ENCODE measurements at regions not wholly inside any gene's neighbourhood (a gene's known extent, or its start where the extent isn't known, plus 50 kb on each side); places are given as distances from the start of the nearest gene placed in this dataset.

GRCh38 chr9:90948156-90948555 is 146.5 kb downstream of the SYK start:
- no peak overlapping the region for H3K4me3 ChIP-seq
- WGBS, 2 donors (ENCODE audit: low coverage in 1 of 2), result 75 to 82% methylated on average over 6 of the region's 6 CpGs
- TF ChIP-seq POLR2AphosphoS5 (IDR thresholded peaks at IDR 0.05) (no peak), EP300 (IDR thresholded peaks at IDR 0.05) (no peak), CTCF (IDR thresholded peaks at IDR 0.05) (no peak), POLR2A (IDR thresholded peaks at IDR 0.05) (no peak)
- no peaks in the 10 kb centered on the region for H3K4me1 ChIP-seq
- no peaks in the 10 kb centered on the region for H3K27me3 ChIP-seq
- no peak overlapping the region for H3K27ac ChIP-seq
- ATAC-seq, result no peak
- no peaks in the 10 kb centered on the region for H3K9me3 ChIP-seq
- no peaks in the 10 kb centered on the region for H3K36me3 ChIP-seq

GRCh38 chr9:90950600-90950999 is 149.0 kb downstream of the SYK start:
- TF ChIP-seq POLR2AphosphoS5 (IDR thresholded peaks at IDR 0.05), result no peak
- no peak for TF ChIP-seq EP300 (IDR thresholded peaks at IDR 0.05)
- no peak for TF ChIP-seq CTCF (IDR thresholded peaks at IDR 0.05)
- no peak for TF ChIP-seq POLR2A (IDR thresholded peaks at IDR 0.05)
- ATAC-seq, result no peak
- no peak overlapping the region for H3K4me3 ChIP-seq
- H3K27me3 ChIP-seq, result no peaks in the 10 kb centered on the region
- H3K9me3 ChIP-seq, result no peaks in the 10 kb centered on the region
- H3K36me3 ChIP-seq, result no peaks in the 10 kb centered on the region
- no peaks in the 10 kb centered on the region for H3K4me1 ChIP-seq
- 32 to 37% methylated on average over 3 of the region's 3 CpGs for WGBS, 2 donors (ENCODE audit: low coverage in 1 of 2)
- H3K27ac ChIP-seq, result no peak overlapping the region

- 56% methylated on average over 1 to 3 of the region's 3 CpGs for WGBS, 2 donors (ENCODE audit: low coverage in 1 of 2)
- TF ChIP-seq POLR2AphosphoS5 (IDR thresholded peaks at IDR 0.05), result no peak
- TF ChIP-seq EP300 (IDR thresholded peaks at IDR 0.05), result no peak
- no peak for TF ChIP-seq CTCF (IDR thresholded peaks at IDR 0.05)
- TF ChIP-seq POLR2A (IDR thresholded peaks at IDR 0.05), result no peak
These were observed 151.6 kb downstream of the SYK start for GRCh38 chr9:90953200-90953599.

GRCh38 chr9:90953805-90954204 is 152.2 kb downstream of the SYK start:
- Histone ChIP-seq H3K4me1 (no peaks in the 10 kb centered on the region), H3K27me3 (no peaks in the 10 kb centered on the region), H3K9me3 (no peaks in the 10 kb centered on the region), H3K36me3 (no peaks in the 10 kb centered on the region), H3K4me3 (no peak overlapping the region), H3K27ac (no peak overlapping the region)
- TF ChIP-seq POLR2A (IDR thresholded peaks at IDR 0.05), result no peak
- no peak for TF ChIP-seq CTCF (IDR thresholded peaks at IDR 0.05)
- TF ChIP-seq EP300 (IDR thresholded peaks at IDR 0.05), result no peak
- no peak for TF ChIP-seq POLR2AphosphoS5 (IDR thresholded peaks at IDR 0.05)
- ATAC-seq, result no peak
- 61 to 73% methylated on average over 2 of the region's 3 CpGs for WGBS, 2 donors (ENCODE audit: low coverage in 1 of 2)

More at GRCh38 chr9:90953200-90953599, 151.6 kb downstream of the SYK start:
- Histone ChIP-seq H3K36me3 (no peaks in the 10 kb centered on the region), H3K4me1 (no peaks in the 10 kb centered on the region), H3K27ac (no peak overlapping the region), H3K4me3 (no peak overlapping the region), H3K27me3 (no peaks in the 10 kb centered on the region), H3K9me3 (no peaks in the 10 kb centered on the region)
- ATAC-seq, result no peak

GRCh38 chr9:90956026-90956810 is 154.6 kb downstream of the SYK start:
- no peak overlapping the region for H3K4me3 ChIP-seq
- no peaks in the 10 kb centered on the region for H3K4me1 ChIP-seq
- H3K9me3 ChIP-seq, result no peaks in the 10 kb centered on the region
- H3K27ac ChIP-seq, result no peak overlapping the region
- 70 to 81% methylated on average over 6 of the region's 9 CpGs for WGBS, 2 donors (ENCODE audit: low coverage in 1 of 2)
- H3K36me3 ChIP-seq, result no peaks in the 10 kb centered on the region
- no peaks in the 10 kb centered on the region for H3K27me3 ChIP-seq
- no peak for TF ChIP-seq CTCF (IDR thresholded peaks at IDR 0.05)
- TF ChIP-seq POLR2AphosphoS5 (IDR thresholded peaks at IDR 0.05), result no peak
- no peak for TF ChIP-seq EP300 (IDR thresholded peaks at IDR 0.05)
- no peak for TF ChIP-seq POLR2A (IDR thresholded peaks at IDR 0.05)
- no peak for ATAC-seq
